H9 (cell line): ENCODE measurements at regions not wholly inside any gene's neighbourhood (a gene's known extent, or its start where the extent isn't known, plus 50 kb on each side); places are given as distances from the start of the nearest gene placed in this dataset.

ENCODE experiments used
- DNase-seq: peaks from one replicate; pipeline ENCODE4 v3.0.0-alpha.2; 2017
- H2AFZ ChIP-seq: one replicate; pipeline ENCODE4 v1.6.1; 2013; ENCODE audit warnings: mild to moderate bottlenecking, low read length, control low read depth, moderate library complexity
- H2AK5ac ChIP-seq: 2 replicates; pipeline ENCODE4 v1.6.1; 2013; ENCODE audit warnings: low read length, control low read depth, mixed read lengths; ENCODE audit not compliant: insufficient read length
- H2BK120ac ChIP-seq: one replicate; pipeline ENCODE4 v1.6.1; 2013; ENCODE audit warnings: low read depth, mild to moderate bottlenecking, low read length, control low read depth, inconsistent platforms; ENCODE audit not compliant: poor library complexity, severe bottlenecking
- H2BK12ac ChIP-seq: 2 replicates; pipeline ENCODE4 v1.6.1; 2013; ENCODE audit warnings: low read length, control low read depth, mixed read lengths, low read depth; ENCODE audit not compliant: insufficient read length
- H2BK15ac ChIP-seq: 2 replicates; pipeline ENCODE4 v1.6.1; 2013; ENCODE audit warnings: low read depth, low read length, control low read depth
- H2BK20ac ChIP-seq: one replicate; pipeline ENCODE4 v1.6.1; 2013; ENCODE audit warnings: low read depth, mild to moderate bottlenecking, low read length, control low read depth, inconsistent platforms; ENCODE audit not compliant: poor library complexity, severe bottlenecking
- H2BK5ac ChIP-seq: 2 replicates; pipeline ENCODE4 v1.6.1; 2013; ENCODE audit warnings: low read length, control low read depth, mixed read lengths; ENCODE audit not compliant: insufficient read length
- H3K14ac ChIP-seq: 2 replicates; pipeline ENCODE4 v1.6.1; 2013; ENCODE audit warnings: low read length, control low read depth; ENCODE audit not compliant: insufficient read depth
- H3K18ac ChIP-seq: 2 replicates; pipeline ENCODE4 v1.6.1; 2013; ENCODE audit warnings: low read depth, mild to moderate bottlenecking, mixed read lengths, low read length, control low read depth; ENCODE audit not compliant: insufficient read length
- H3K23ac ChIP-seq: 2 replicates; pipeline ENCODE4 v1.6.1; 2013; ENCODE audit warnings: low read length, control low read depth, mixed read lengths, low read depth; ENCODE audit not compliant: insufficient read length
- H3K23me2 ChIP-seq: 2 replicates; pipeline ENCODE4 v1.6.1; 2013; ENCODE audit warnings: low read depth, mild to moderate bottlenecking, mixed read lengths, low read length, control low read depth; ENCODE audit not compliant: insufficient read length, poor library complexity, severe bottlenecking
- H3K27ac ChIP-seq: 2 replicates; pipeline ENCODE4 v1.5.1; 2013; ENCODE audit warnings: low read length, control low read depth, mixed read lengths, low read depth; ENCODE audit not compliant: insufficient read length
- H3K27me3 ChIP-seq: 2 replicates; pipeline ENCODE4 v1.6.1; 2013; ENCODE audit warnings: low read length, control low read depth, inconsistent platforms; ENCODE audit not compliant: insufficient read depth
- H3K4ac ChIP-seq: 2 replicates; pipeline ENCODE4 v1.6.1; 2013; ENCODE audit warnings: low read depth, mild to moderate bottlenecking, control low read depth, inconsistent platforms, low read length, moderate library complexity
- H3K4me1 ChIP-seq: 2 replicates; pipeline ENCODE4 v1.6.1; 2013; ENCODE audit warnings: low read length, control low read depth, inconsistent platforms; ENCODE audit not compliant: insufficient read depth
- H3K4me2 ChIP-seq: 2 replicates; pipeline ENCODE4 v1.6.1; 2013; ENCODE audit warnings: low read length, control low read depth, mixed read lengths; ENCODE audit not compliant: insufficient read length, insufficient read depth
- H3K56ac ChIP-seq: 2 replicates; pipeline ENCODE4 v1.6.1; 2013; ENCODE audit warnings: low read depth, mild to moderate bottlenecking, mixed read lengths, low read length, control low read depth; ENCODE audit not compliant: insufficient read length
- H3K79me1 ChIP-seq: 2 replicates; pipeline ENCODE4 v1.6.1; 2013; ENCODE audit warnings: low read depth, mild to moderate bottlenecking, moderate library complexity, low read length, control low read depth, inconsistent platforms; ENCODE audit not compliant: insufficient read depth, poor library complexity, severe bottlenecking
- H3K79me2 ChIP-seq: 2 replicates; pipeline ENCODE4 v1.6.1; 2013; ENCODE audit warnings: low read length, control low read depth, inconsistent platforms; ENCODE audit not compliant: insufficient read depth
- H3K9ac ChIP-seq: 2 replicates; pipeline ENCODE4 v1.6.1; 2013; ENCODE audit warnings: low read length, control low read depth, mixed read lengths; ENCODE audit not compliant: insufficient read length; ENCODE audit errors: extremely low read depth
- H3K9me3 ChIP-seq: one replicate; pipeline ENCODE4 v1.6.1; 2013; ENCODE audit warnings: low read depth, low read length, inconsistent platforms; ENCODE audit not compliant: control insufficient read depth
- H3T11ph ChIP-seq: one replicate; pipeline ENCODE4 v1.6.1; 2013; ENCODE audit warnings: mild to moderate bottlenecking, low read length, control low read depth, inconsistent platforms
- H4K20me1 ChIP-seq: one replicate; pipeline ENCODE4 v1.6.1; 2013; ENCODE audit not compliant: control insufficient read depth, insufficient read length, insufficient read depth
- H4K5ac ChIP-seq: 2 replicates; pipeline ENCODE4 v1.6.1; 2013; ENCODE audit warnings: low read depth, mild to moderate bottlenecking, mixed read lengths, low read length, control low read depth; ENCODE audit not compliant: insufficient read length
- H4K8ac ChIP-seq: replicated peaks from 2 replicates; pipeline ENCODE4 v1.6.1; 2013; ENCODE audit warnings: low read length, control low read depth, mixed read lengths, low read depth; ENCODE audit not compliant: insufficient read length
- H4K91ac ChIP-seq: 2 replicates; pipeline ENCODE4 v1.6.1; 2013; ENCODE audit warnings: low read depth, mild to moderate bottlenecking, moderate library complexity, mixed read lengths, low read length, control low read depth; ENCODE audit not compliant: insufficient read length
- H3K27ac Mint-ChIP-seq, 3 experiments: 2 replicates in 2 of 3; 3 replicates in 1 of 3; pipeline ENCODE4 v1.8.0; 2020 to 2021; ENCODE audit warnings: mixed read lengths in 3 of 3, mild to moderate bottlenecking in 1 of 3, moderate library complexity in 1 of 3
- H3K27me3 Mint-ChIP-seq: 2 replicates; pipeline ENCODE4 v1.8.0; 2021; ENCODE audit warnings: low read depth, mild to moderate bottlenecking, moderate library complexity, mixed read lengths
- H3K36me3 Mint-ChIP-seq, 3 experiments: 2 replicates in 2 of 3; 3 replicates in 1 of 3; pipeline ENCODE4 v1.8.0; 2020 to 2021; ENCODE audit warnings: low read depth in 3 of 3, mixed read lengths in 3 of 3; ENCODE audit not compliant: insufficient read depth in 1 of 3
- H3K4me1 Mint-ChIP-seq, 2 experiments: 2 replicates each; pipeline ENCODE4 v1.8.0; 2020; ENCODE audit warnings: mixed read lengths in 2 of 2
- H3K4me3 Mint-ChIP-seq, 2 experiments: 2 replicates in 1 of 2; 3 replicates in 1 of 2; pipeline ENCODE4 v1.8.0; 2020 to 2021; ENCODE audit warnings: mild to moderate bottlenecking in 2 of 2, mixed read lengths in 2 of 2, moderate library complexity in 1 of 2
- H3K9me3 Mint-ChIP-seq, 2 experiments: 2 replicates in 1 of 2; 3 replicates in 1 of 2; pipeline ENCODE4 v1.8.0; 2020; ENCODE audit warnings: mild to moderate bottlenecking in 2 of 2, mixed read lengths in 2 of 2, moderate library complexity in 1 of 2
- WGBS: extraction: QIAGEN DNeasy Blood & Tissue Kit; methylation state at CpG from one replicate; pipeline ENCODE4 v1.1.7; 2013; ENCODE audit warnings: missing lambda C conversion rate, low lambda C conversion rate, mixed read lengths; ENCODE audit not compliant: insufficient read length; ENCODE audit errors: extremely low coverage; 5-methylcytosine and 5-hydroxymethylcytosine counted together
- TF ChIP-seq, protein P1 (sequence below): fragments of 200-600 bp; sonication (generic); conservative IDR thresholded peaks from 3 replicates; pipeline ENCODE4 v1.8.0; 2021; ENCODE audit warnings: antibody characterized with exemption, mild to moderate bottlenecking

DNA sequence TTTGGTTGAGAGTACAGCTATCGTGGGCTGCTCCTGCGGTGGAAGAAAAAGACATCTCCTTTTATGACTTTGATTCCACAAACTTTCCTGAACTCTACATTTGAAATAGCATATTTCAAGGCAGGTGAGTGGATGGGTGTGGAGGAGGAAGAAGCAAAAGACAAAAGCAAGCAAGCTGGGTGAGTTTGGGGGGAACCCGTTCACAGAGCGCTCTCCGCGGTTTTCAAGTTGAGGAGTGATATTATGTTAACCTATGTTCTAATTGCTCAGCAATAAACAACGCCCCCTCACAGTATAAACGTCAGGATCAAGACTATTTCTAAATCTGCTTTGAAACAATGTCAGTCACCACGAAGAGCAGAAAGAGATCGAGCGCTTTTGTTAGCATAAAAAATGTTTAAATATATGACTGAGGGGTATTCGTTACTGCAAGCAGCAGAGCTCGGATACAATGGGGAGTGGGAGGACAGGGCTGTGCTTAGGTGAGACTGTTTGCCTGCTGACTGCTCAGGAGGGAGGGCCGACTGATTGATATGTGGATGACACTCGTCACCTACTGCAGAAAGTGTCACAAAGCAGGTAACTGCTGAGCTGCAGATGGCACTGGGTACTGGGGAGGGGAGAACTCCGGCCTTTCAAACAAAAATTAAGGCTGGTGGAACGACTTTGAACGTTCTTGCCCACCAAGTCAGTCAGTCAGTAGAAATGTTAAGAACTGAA, 236.5 kb downstream of the DRD1 start:
- H3K4ac ChIP-seq = no peak overlapping the region
- no peak overlapping the region for H2BK12ac ChIP-seq
- H3K27ac Mint-ChIP-seq = no peak overlapping the region
- no peak overlapping the region for H4K8ac ChIP-seq
- H4K5ac ChIP-seq = no peak overlapping the region
- no peak overlapping the region for H3K4me3 Mint-ChIP-seq
- H3K18ac ChIP-seq = no peak overlapping the region
- no peak overlapping the region for H2BK20ac ChIP-seq
- H3K14ac ChIP-seq = no peak overlapping the region
- H4K91ac ChIP-seq = no peak overlapping the region
- no peaks in the 10 kb centered on the region for H3K79me1 ChIP-seq
- no peaks in the 10 kb centered on the region for H3K9me3 Mint-ChIP-seq
- no peaks in the 10 kb centered on the region for H3K9me3 ChIP-seq
- no peak overlapping the region for H3K9ac ChIP-seq
- H4K20me1 ChIP-seq = no peaks in the 10 kb centered on the region
- peaks cover 11 to 12% of the 10 kb centered on the region in 2 experiments for H3K4me1 Mint-ChIP-seq
- H3K56ac ChIP-seq = no peak overlapping the region
- DNase-seq = no peak
- H3K27me3 ChIP-seq = no peaks in the 10 kb centered on the region
- H2BK5ac ChIP-seq = no peak overlapping the region
- H2AFZ ChIP-seq = no peak overlapping the region
- H3K4me2 ChIP-seq = no peak overlapping the region
- no peaks in the 10 kb centered on the region; the same call in 1 of the 2 replicates for H3K79me2 ChIP-seq
- H3K23me2 ChIP-seq = no peaks in the 10 kb centered on the region
- no peak overlapping the region for H2BK120ac ChIP-seq
- TF ChIP-seq, protein P1, sequence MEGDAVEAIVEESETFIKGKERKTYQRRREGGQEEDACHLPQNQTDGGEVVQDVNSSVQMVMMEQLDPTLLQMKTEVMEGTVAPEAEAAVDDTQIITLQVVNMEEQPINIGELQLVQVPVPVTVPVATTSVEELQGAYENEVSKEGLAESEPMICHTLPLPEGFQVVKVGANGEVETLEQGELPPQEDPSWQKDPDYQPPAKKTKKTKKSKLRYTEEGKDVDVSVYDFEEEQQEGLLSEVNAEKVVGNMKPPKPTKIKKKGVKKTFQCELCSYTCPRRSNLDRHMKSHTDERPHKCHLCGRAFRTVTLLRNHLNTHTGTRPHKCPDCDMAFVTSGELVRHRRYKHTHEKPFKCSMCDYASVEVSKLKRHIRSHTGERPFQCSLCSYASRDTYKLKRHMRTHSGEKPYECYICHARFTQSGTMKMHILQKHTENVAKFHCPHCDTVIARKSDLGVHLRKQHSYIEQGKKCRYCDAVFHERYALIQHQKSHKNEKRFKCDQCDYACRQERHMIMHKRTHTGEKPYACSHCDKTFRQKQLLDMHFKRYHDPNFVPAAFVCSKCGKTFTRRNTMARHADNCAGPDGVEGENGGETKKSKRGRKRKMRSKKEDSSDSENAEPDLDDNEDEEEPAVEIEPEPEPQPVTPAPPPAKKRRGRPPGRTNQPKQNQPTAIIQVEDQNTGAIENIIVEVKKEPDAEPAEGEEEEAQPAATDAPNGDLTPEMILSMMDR = no peak
- no peaks in the 10 kb centered on the region; a peak in 1 of 7 replicates for H3K36me3 Mint-ChIP-seq
- H3K23ac ChIP-seq = no peak overlapping the region
- no peak overlapping the region for H3T11ph ChIP-seq
- H3K4me1 ChIP-seq = no peaks in the 10 kb centered on the region
- H2AK5ac ChIP-seq = no peak overlapping the region
- no peak overlapping the region for H2BK15ac ChIP-seq
- peaks cover 5% of the 10 kb centered on the region for H3K27me3 Mint-ChIP-seq
- H3K27ac ChIP-seq = no peak overlapping the region
- no CpG with 5 or more reads among the region's 18 CpGs for WGBS
